ENCODE measurements at regions not wholly inside any gene's neighbourhood (a gene's known extent, or its start where the extent isn't known, plus 50 kb on each side); places are given as distances from the start of the nearest gene placed in this dataset.

DNA sequence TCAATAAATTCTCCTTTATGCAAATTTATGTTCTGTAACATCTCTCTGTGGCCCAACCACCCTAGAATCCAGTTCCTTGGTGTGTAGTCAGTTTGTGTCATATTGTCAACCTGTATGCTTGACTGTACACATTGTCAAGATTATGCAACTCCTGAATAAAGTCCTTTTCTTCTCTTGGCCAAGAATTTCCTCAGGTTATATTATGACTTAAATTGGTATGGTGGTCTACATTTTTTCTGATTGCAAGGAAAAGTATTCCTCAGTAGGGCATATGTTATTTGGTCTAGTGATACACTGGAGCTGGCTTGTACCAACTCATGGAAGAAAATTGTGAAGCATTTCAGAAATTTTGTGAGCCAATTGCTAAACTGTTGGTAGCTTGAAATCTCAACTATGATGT is 482.8 kb upstream of the CHORDC1 start (continued):
- TF ChIP-seq ZNF610 (tag by site-specific recombination; IDR thresholded peaks at IDR 0.05; ENCODE audit: borderline replicate concordance) = no peak
- no peak for TF ChIP-seq SALL2 (tag by site-specific recombination; IDR thresholded peaks at IDR 0.05; ENCODE audit: borderline replicate concordance)
- TF ChIP-seq ZNF654 (tag by site-specific recombination; IDR thresholded peaks at IDR 0.05; ENCODE audit: low read depth) = no peak
- no peak for TF ChIP-seq ZNF488 (tag by site-specific recombination; IDR thresholded peaks at IDR 0.05)

DNA sequence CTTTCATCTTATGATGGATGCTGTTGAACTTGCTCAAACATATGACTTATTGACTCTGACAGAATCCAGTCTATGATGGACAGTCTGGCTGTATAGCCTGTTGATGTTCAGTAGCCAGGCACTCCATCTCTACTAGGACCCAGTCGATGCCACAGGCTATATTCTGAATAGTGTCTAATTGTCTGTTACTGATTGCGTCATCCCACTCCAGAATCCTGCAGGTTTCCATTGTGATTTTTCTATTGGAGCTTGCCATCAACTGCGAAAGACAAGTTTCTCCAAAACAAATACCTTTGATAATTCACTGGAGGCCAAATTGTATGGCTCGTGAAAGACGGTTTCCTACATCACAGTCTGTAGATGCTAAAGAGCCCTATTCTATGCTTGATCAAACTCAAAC is 481.7 kb upstream of the CHORDC1 start:
- Histone ChIP-seq H3K36me3 (ENCODE audit: control insufficient read depth in 2 of 2, insufficient read depth in 1 of 2, low read length in 2 of 2) (no peaks in the 10 kb centered on the region), H3K4me1 (ENCODE audit: control insufficient read depth, insufficient read depth, low read length) (no peaks in the 10 kb centered on the region), H3K9me3 (ENCODE audit: control insufficient read depth, insufficient read depth, low read depth, low read length) (no peaks in the 10 kb centered on the region), H3K4me3 (ENCODE audit: low read depth, low read length) (no peak overlapping the region), H3K27ac (ENCODE audit: extremely low read depth, low read depth, low read length) (no peak overlapping the region)
- CTCF ChIA-PET = no interaction called here
- POLR2A ChIA-PET = no interaction called here
- TF ChIP-seq ZNF311 (tag by site-specific recombination; IDR thresholded peaks at IDR 0.05; ENCODE audit: borderline replicate concordance) (no peak), ZBTB1 (tag by site-specific recombination; IDR thresholded peaks at IDR 0.05) (no peak), ZNF391 (tag by site-specific recombination; IDR thresholded peaks at IDR 0.05; ENCODE audit: borderline replicate concordance, low read depth) (no peak), REPIN1 (tag by site-specific recombination; IDR thresholded peaks at IDR 0.05; ENCODE audit: low read depth) (no peak), ZNF132 (tag by site-specific recombination; IDR thresholded peaks at IDR 0.05; ENCODE audit: borderline replicate concordance) (no peak), ZNF623 (tag by site-specific recombination; IDR thresholded peaks at IDR 0.05) (no peak), SALL2 (tag by site-specific recombination; IDR thresholded peaks at IDR 0.05; ENCODE audit: borderline replicate concordance) (no peak), ZNF830 (tag by site-specific recombination; IDR thresholded peaks at IDR 0.05; ENCODE audit: low read depth) (no peak), ZNF48 (tag by site-specific recombination; IDR thresholded peaks at IDR 0.05) (no peak), ZNF16 (tag by site-specific recombination; IDR thresholded peaks at IDR 0.05; ENCODE audit: low read depth) (no peak), ZNF571 (tag by site-specific recombination; IDR thresholded peaks at IDR 0.05) (no peak), ZNF501 (tag by site-specific recombination; IDR thresholded peaks at IDR 0.05) (no peak), FEZF1 (tag by site-specific recombination; IDR thresholded peaks at IDR 0.05) (no peak)

DNA sequence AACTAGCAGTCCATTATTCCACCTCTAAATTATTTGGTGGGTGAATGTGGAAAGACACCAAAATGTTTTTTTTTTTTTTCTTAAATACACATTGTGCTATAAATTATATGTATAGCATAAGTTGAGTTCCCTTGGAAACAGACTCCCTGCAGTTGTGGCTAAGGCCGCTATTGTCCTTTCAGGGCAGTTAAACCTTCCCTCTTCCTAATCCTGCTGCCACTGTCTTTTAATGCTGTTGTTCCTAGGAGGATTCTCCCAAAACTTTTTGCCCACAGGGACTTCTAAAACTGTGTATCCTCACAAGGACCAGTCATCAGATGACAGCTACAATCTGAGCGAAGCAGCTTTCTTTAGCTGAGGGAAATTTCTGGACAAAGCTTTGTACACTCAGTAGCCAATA is 478.9 kb upstream of the CHORDC1 start:
- POLR2A ChIA-PET = no interaction called here
- Histone ChIP-seq H3K36me3 (ENCODE audit: control insufficient read depth in 2 of 2, insufficient read depth in 1 of 2, low read length in 2 of 2) (no peaks in the 10 kb centered on the region), H3K4me1 (ENCODE audit: control insufficient read depth, insufficient read depth, low read length) (no peaks in the 10 kb centered on the region), H3K9me3 (ENCODE audit: control insufficient read depth, insufficient read depth, low read depth, low read length) (no peaks in the 10 kb centered on the region), H3K27ac (ENCODE audit: extremely low read depth, low read depth, low read length) (no peak overlapping the region), H3K4me3 (ENCODE audit: low read depth, low read length) (no peak overlapping the region)
- TF ChIP-seq ZNF555 (tag by site-specific recombination; conservative IDR thresholded peaks at IDR 0.05) = no peak
- CTCF ChIA-PET = no interaction called here

GRCh38 chr11:90700789-90701439 is 478.1 kb upstream of the CHORDC1 start:
- ChIA-PET CTCF (no interaction called here), POLR2A (no interaction called here)
- no peaks in the 10 kb centered on the region for H3K4me1 ChIP-seq (ENCODE audit: control insufficient read depth, insufficient read depth, low read length)
- H3K36me3 ChIP-seq (ENCODE audit: control insufficient read depth in 2 of 2, insufficient read depth in 1 of 2, low read length in 2 of 2) = no peaks in the 10 kb centered on the region
- H3K27ac ChIP-seq (ENCODE audit: extremely low read depth, low read depth, low read length) = no peak overlapping the region
- H3K9me3 ChIP-seq (ENCODE audit: control insufficient read depth, insufficient read depth, low read depth, low read length) = no peaks in the 10 kb centered on the region
- H3K4me3 ChIP-seq (ENCODE audit: low read depth, low read length) = no peak overlapping the region
- no peak for TF ChIP-seq ZNF585B (tag by site-specific recombination; IDR thresholded peaks at IDR 0.05)
- TF ChIP-seq, protein P1, sequence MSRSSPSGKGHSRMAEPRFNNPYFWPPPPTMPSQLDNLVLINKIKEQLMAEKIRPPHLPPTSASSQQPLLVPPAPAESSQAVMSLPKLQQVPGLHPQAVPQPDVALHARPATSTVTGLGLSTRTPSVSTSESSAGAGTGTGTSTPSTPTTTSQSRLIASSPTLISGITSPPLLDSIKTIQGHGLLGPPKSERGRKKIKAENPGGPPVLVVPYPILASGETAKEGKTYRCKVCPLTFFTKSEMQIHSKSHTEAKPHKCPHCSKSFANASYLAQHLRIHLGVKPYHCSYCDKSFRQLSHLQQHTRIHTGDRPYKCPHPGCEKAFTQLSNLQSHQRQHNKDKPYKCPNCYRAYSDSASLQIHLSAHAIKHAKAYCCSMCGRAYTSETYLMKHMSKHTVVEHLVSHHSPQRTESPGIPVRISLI (tag by site-specific recombination; IDR thresholded peaks at IDR 0.05) = no peak
- TF ChIP-seq ZFP69B (tag by site-specific recombination; IDR thresholded peaks at IDR 0.05) = no peak
- TF ChIP-seq ZNF398 (tag by site-specific recombination; IDR thresholded peaks at IDR 0.05) = no peak
- no peak for TF ChIP-seq ZNF24 (tag by site-specific recombination; IDR thresholded peaks at IDR 0.05)
- TF ChIP-seq HOXC10 (CRISPR knock-in tag; IDR thresholded peaks at IDR 0.05) = no peak
- no peak for TF ChIP-seq ZNF112 (tag by site-specific recombination; IDR thresholded peaks at IDR 0.05)
- no peak for TF ChIP-seq ZSCAN16 (tag by site-specific recombination; IDR thresholded peaks at IDR 0.05)
- no peak for TF ChIP-seq GLI2 (tag by site-specific recombination; IDR thresholded peaks at IDR 0.05; ENCODE audit: borderline replicate concordance, low read depth)
- no peak for TF ChIP-seq ZNF580 (tag by site-specific recombination; IDR thresholded peaks at IDR 0.05)
- no peak for TF ChIP-seq ZFP37 (tag by site-specific recombination; IDR thresholded peaks at IDR 0.05)
- TF ChIP-seq SALL2 (tag by site-specific recombination; IDR thresholded peaks at IDR 0.05; ENCODE audit: borderline replicate concordance) = no peak
